GM12878 (cell line): ENCODE measurements at regions not wholly inside any gene's neighbourhood (a gene's known extent, or its start where the extent isn't known, plus 50 kb on each side); places are given as distances from the start of the nearest gene placed in this dataset.

Experiments
- ATAC-seq: fragments of 200-7000 bp; cut with Tn5 transposase; 3 replicates; pipeline ENCODE4 v1.9.1; 2020; ENCODE audit warnings: mild to moderate bottlenecking, moderate library complexity
- BruUV-seq: library from RNA; stranded (reverse); fragments of 400-500 nt; replicated peaks from 2 replicates; lab custom pipeline; 2021; lab: Mats Ljungman, UMichigan
- CTCF ChIA-PET: fragments of 300-600 bp; sonication (Branson Sonifier 250); formaldehyde crosslinking; extraction: SDS; loops from one replicate; lab custom pipeline; 2021; ENCODE audit warnings: inconsistent platforms; lab: Yijun Ruan, JAX
- POLR2A ChIA-PET: fragments of 350-600 bp; formaldehyde crosslinking; extraction: SDS; loops from one replicate; lab custom pipeline; 2021; ENCODE audit warnings: inconsistent platforms; lab: Charles Lee
- RAD21 ChIA-PET: fragments of 300-600 bp; sonication (Branson Sonifier 250); formaldehyde crosslinking; loops from one replicate; lab custom pipeline; 2023; ENCODE audit warnings: antibody characterized with exemption; ENCODE audit not compliant: unreplicated experiment; lab: Charles Lee
- SMC1A ChIA-PET: fragments of 300-600 bp; sonication (Branson Sonifier 250); formaldehyde crosslinking; loops from one replicate; lab custom pipeline; 2023; ENCODE audit not compliant: unreplicated experiment, uncharacterized antibody; lab: Charles Lee
- DNase-seq: peaks from one replicate; pipeline ENCODE4 v3.0.0-alpha.2; 2011; ENCODE audit warnings: low read depth, low spot score
- FAIRE-seq: peaks from 3 replicates; lab custom pipeline; 2011; peaks lifted over from hg19 to GRCh38; lab: Jason Lieb, UNC
- H2AFZ ChIP-seq: 2 replicates; pipeline ENCODE4 v1.6.0; 2011; ENCODE audit warnings: low read depth, low read length, control low read depth; ENCODE audit not compliant: control insufficient read depth
- H3K27ac ChIP-seq: 2 replicates; pipeline ENCODE4 v1.5.1; 2011; ENCODE audit warnings: control low read depth; ENCODE audit not compliant: control insufficient read depth, insufficient read depth
- H3K27me3 ChIP-seq, 2 experiments: replicated peaks in 1 of 2; 2 replicates each; pipeline versions ENCODE4 v1.6.0 to v1.6.1; 2011; ENCODE audit warnings: low read length in 1 of 2; ENCODE audit not compliant: control insufficient read depth in 2 of 2, insufficient read depth in 2 of 2
- H3K36me3 ChIP-seq, 2 experiments: 2 replicates each; pipeline ENCODE4 v1.5.1; 2011; ENCODE audit warnings: low read length in 1 of 2; ENCODE audit not compliant: control insufficient read depth in 2 of 2, insufficient read depth in 2 of 2
- H3K4me1 ChIP-seq: 2 replicates; pipeline ENCODE4 v1.6.1; 2011; ENCODE audit warnings: mild to moderate bottlenecking, low read length, moderate library complexity, mixed read lengths; ENCODE audit not compliant: control insufficient read depth, insufficient read depth
- H3K4me2 ChIP-seq: 2 replicates; pipeline ENCODE4 v1.6.0; 2011; ENCODE audit warnings: control low read depth; ENCODE audit not compliant: control insufficient read depth, insufficient read depth
- H3K4me3 ChIP-seq: fragments of 200-600 bp; sonication (generic); 2 replicates; pipeline ENCODE4 v1.5.1; 2016
- H3K79me2 ChIP-seq: 2 replicates; pipeline ENCODE4 v1.6.0; 2011; ENCODE audit warnings: low read length; ENCODE audit not compliant: control insufficient read depth, insufficient read depth
- H3K9ac ChIP-seq: 2 replicates; pipeline ENCODE4 v1.8.0; 2011; ENCODE audit warnings: low read length, control low read depth, mixed read lengths; ENCODE audit not compliant: control insufficient read depth, insufficient read depth
- H3K9me3 ChIP-seq: replicated peaks from 3 replicates; pipeline ENCODE4 v1.5.1; 2011; ENCODE audit warnings: mild to moderate bottlenecking, low read length; ENCODE audit not compliant: control insufficient read depth, insufficient read depth
- H4K20me1 ChIP-seq: 2 replicates; pipeline ENCODE4 v1.6.0; 2011; ENCODE audit not compliant: control insufficient read depth, insufficient read depth
- CEBPB ChIP-seq, 2 experiments: fragments of 150-350 bp in 1 of 2; IDR thresholded peaks; 2 replicates each; pipeline ENCODE4 v1.6.1; 2012 to 2014; ENCODE audit warnings: low read depth in 2 of 2, low read length in 2 of 2, borderline replicate concordance in 1 of 2, inconsistent platforms in 1 of 2
- CREB1 ChIP-seq: IDR thresholded peaks from 2 replicates; pipeline ENCODE4 v1.6.1; 2012; ENCODE audit warnings: low read depth, mild to moderate bottlenecking, inconsistent platforms
- IKZF2 ChIP-seq, 2 experiments: fragments of 450-650 bp; IDR thresholded peaks; 2 replicates each; pipeline ENCODE4 v1.6.1; 2017; ENCODE audit warnings: mild to moderate bottlenecking in 2 of 2, moderate library complexity in 2 of 2
- IRF4 ChIP-seq: IDR thresholded peaks from 2 replicates; pipeline ENCODE4 v1.6.1; 2011; ENCODE audit warnings: low read depth, low read length
- JUND ChIP-seq: IDR thresholded peaks from 2 replicates; pipeline ENCODE4 v1.6.1; 2012; ENCODE audit warnings: low read depth, mild to moderate bottlenecking, low read length, improper control_type of control experiment, moderate library complexity
- MEF2A ChIP-seq: IDR thresholded peaks from 2 replicates; pipeline ENCODE4 v1.6.1; 2011; ENCODE audit warnings: low read depth, mild to moderate bottlenecking, low read length, moderate library complexity; ENCODE audit not compliant: insufficient read depth
- MYC ChIP-seq: IDR thresholded peaks from 2 replicates; pipeline ENCODE4 v1.6.1; 2011; ENCODE audit warnings: mild to moderate bottlenecking, low read length, moderate library complexity, inconsistent platforms; ENCODE audit not compliant: insufficient read depth, insufficient replicate concordance, insufficient read length, severe bottlenecking
- NBN ChIP-seq: fragments of 450-650 bp; IDR thresholded peaks from 2 replicates; pipeline ENCODE4 v1.6.1; 2016
- NR2F1 ChIP-seq: fragments of 450-650 bp; conservative IDR thresholded peaks from 2 replicates; pipeline ENCODE4 v1.6.1; 2017; ENCODE audit warnings: mild to moderate bottlenecking
- PAX5 ChIP-seq: IDR thresholded peaks from 2 replicates; pipeline ENCODE4 v1.6.1; 2011; ENCODE audit warnings: low read depth, low read length, borderline replicate concordance
- SIN3A ChIP-seq: IDR thresholded peaks from 2 replicates; pipeline ENCODE4 v1.6.1; 2012; ENCODE audit warnings: low read depth, low read length, improper control_type of control experiment
- SRF ChIP-seq, 2 experiments: IDR thresholded peaks; 2 replicates each; pipeline ENCODE4 v1.6.1; 2011; ENCODE audit warnings: low read depth in 2 of 2, low read length in 2 of 2, mild to moderate bottlenecking in 1 of 2, moderate library complexity in 1 of 2
- STAT1 ChIP-seq: fragments of 450-650 bp; conservative IDR thresholded peaks from 2 replicates; pipeline ENCODE4 v1.6.1; 2014; ENCODE audit warnings: antibody characterized with exemption, mild to moderate bottlenecking
- TARDBP ChIP-seq: IDR thresholded peaks from 2 replicates; pipeline ENCODE4 v1.6.1; 2016; ENCODE audit warnings: borderline replicate concordance
- ZNF24 ChIP-seq: fragments of 450-650 bp; IDR thresholded peaks from 2 replicates; pipeline ENCODE4 v1.6.1; 2017; ENCODE audit warnings: antibody characterized with exemption, mild to moderate bottlenecking
- WGBS: methylation state at CpG from one replicate; pipeline ENCODE4 v1.1.6; 2016; ENCODE audit warnings: low lambda C conversion rate; ENCODE audit not compliant: insufficient replicate concordance, insufficient coverage; ENCODE audit errors: missing lambda C conversion rate; 5-methylcytosine and 5-hydroxymethylcytosine counted together
- in situ Hi-C: fragments of 300-500 bp; cut with MboI; formaldehyde crosslinking; loops from 9 replicates; pipeline ENCODE4 v1.14.3; 2018; ENCODE audit warnings: mixed read lengths
- intact Hi-C: fragments of 100-400 bp; cut with micrococcal nuclease; formaldehyde crosslinking; loops from one replicate; pipeline ENCODE4 v1.14.2; 2022; ENCODE audit not compliant: unreplicated experiment
- TF ChIP-seq, protein P1 (sequence below): IDR thresholded peaks from 2 replicates; pipeline ENCODE4 v1.6.1; 2012; ENCODE audit warnings: low read length, inconsistent platforms
- TF ChIP-seq, protein P2 (sequence below): IDR thresholded peaks from 2 replicates; pipeline ENCODE4 v1.6.1; 2012; ENCODE audit warnings: low read depth, low read length, improper control_type of control experiment
- TF ChIP-seq, protein P3 (sequence below): fragments of 450-650 bp; IDR thresholded peaks from 2 replicates; pipeline ENCODE4 v1.6.1; 2017; ENCODE audit warnings: mild to moderate bottlenecking

DNA sequence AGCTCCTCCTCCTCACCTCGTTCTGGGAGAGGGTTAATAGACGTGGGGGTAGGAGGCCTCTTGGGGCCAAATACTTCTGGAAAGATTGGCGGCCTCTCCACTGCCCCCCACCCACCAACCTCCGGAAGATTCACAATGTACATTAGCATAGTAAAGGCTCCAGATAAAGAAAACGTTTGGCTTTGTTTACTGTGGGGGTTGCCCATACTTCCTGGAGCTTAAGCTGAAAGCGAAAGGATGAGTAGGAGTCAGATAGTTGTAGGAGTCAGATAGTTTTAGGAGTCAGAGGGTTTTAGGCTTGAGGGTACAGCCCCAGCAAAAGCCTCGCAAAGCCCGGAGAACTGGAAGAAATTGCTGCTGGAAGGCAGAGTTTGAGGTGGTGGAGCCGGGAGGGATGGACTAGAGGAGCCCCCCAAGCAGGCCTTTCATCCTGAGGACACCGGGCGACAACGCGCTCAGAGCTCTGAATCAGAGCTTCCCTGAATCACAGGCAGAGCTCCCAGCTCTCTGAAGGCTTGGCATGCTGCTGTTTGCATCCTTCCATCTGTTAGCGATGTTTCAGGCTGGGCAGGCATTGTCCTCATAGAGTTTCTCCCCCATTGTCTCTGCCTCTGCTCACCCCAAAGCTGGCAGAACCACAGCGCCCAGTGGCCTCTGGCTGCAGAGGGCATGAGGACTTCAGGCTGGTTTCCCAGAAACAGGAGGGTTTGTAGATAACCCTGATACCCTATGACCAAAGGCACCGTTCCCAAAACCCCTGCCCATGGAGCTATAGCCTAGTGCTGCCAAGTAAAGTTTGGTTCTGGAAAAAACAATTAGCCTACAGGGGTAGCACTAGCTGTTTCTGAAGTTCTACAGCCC is 280.7 kb downstream of the BCOR start (continued):
- TF ChIP-seq CEBPB (IDR thresholded peaks at IDR 0.05; ENCODE audit: borderline replicate concordance in 1 of 2, low read depth in 2 of 2, low read length in 2 of 2) (no peak), TARDBP (no peak), MYC (no peak), IRF4 (no peak)
- TF ChIP-seq, protein P1, sequence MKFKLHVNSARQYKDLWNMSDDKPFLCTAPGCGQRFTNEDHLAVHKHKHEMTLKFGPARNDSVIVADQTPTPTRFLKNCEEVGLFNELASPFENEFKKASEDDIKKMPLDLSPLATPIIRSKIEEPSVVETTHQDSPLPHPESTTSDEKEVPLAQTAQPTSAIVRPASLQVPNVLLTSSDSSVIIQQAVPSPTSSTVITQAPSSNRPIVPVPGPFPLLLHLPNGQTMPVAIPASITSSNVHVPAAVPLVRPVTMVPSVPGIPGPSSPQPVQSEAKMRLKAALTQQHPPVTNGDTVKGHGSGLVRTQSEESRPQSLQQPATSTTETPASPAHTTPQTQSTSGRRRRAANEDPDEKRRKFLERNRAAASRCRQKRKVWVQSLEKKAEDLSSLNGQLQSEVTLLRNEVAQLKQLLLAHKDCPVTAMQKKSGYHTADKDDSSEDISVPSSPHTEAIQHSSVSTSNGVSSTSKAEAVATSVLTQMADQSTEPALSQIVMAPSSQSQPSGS, result no peak
- TF ChIP-seq, all 136 proteins: peak for 0

DNA sequence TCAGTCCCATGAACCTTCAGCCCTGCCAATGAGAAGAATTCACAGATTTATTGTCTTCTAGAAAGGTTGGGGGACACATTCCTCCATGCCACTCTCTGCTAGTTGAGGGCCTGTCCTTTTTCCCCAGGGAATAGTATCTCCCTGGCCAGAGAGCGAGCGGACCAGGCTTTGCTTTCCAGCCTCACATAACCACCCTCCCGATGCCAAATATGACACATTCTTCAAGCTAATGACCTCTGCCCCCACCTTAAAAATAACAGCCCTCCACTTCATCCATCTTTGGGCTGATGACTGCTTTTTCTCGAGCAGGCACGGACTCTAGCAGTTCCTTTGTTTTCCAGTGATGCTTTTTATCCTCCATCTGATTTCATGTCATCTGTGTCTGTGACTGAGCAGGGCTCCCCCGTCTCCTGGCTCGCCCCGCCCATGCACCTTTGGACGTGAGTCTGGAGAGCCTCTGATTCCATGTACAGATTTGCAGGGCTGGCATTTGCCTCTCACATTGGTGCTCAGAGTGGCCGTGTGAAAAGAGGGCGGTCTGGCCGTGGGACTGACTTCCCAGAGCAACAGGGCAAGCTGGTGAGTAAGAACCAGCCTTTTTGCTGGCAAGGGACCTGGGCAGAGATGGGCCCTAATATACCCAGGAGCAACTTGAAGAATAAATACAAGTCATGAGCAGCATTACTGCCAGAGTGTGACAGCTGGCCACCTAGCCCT is 279.8 kb downstream of the BCOR start:
- intact Hi-C loops (loop anchor here (10.0 kb wide), 2 partner anchors 197 to 647 kb away; no protein-coding TSS in a partner anchor), in situ Hi-C loops (no loop called here)
- Histone ChIP-seq H3K9me3 (no peaks in the 10 kb centered on the region; the same call in 2 of the 3 replicates), H3K4me2 (no peak overlapping the region), H3K27ac (no peak overlapping the region), H3K79me2 (no peaks in the 10 kb centered on the region), H2AFZ (no peak overlapping the region), H3K4me1 (peaks cover 18% of the 10 kb centered on the region), H3K27me3 (no peaks in the 10 kb centered on the region), H3K4me3 (no peak overlapping the region), H3K9ac (no peak overlapping the region), H4K20me1 (no peaks in the 10 kb centered on the region), H3K36me3 (no peaks in the 10 kb centered on the region)
- TF ChIP-seq NBN, result no peak
- no peak for TF ChIP-seq NR2F1
- TF ChIP-seq SRF (IDR thresholded peaks at IDR 0.05; ENCODE audit: low read depth in 2 of 2, low read length in 2 of 2), result no peak
- no peak for TF ChIP-seq CREB1
- no peak for TF ChIP-seq IRF4
- no peak for TF ChIP-seq PAX5
- TF ChIP-seq SIN3A, result no peak
- no peak for TF ChIP-seq JUND
- TF ChIP-seq, protein P2, sequence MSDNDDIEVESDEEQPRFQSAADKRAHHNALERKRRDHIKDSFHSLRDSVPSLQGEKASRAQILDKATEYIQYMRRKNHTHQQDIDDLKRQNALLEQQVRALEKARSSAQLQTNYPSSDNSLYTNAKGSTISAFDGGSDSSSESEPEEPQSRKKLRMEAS, result no peak
- TF ChIP-seq STAT1, result no peak
- TF ChIP-seq MEF2A, result no peak
- TF ChIP-seq, protein P3, sequence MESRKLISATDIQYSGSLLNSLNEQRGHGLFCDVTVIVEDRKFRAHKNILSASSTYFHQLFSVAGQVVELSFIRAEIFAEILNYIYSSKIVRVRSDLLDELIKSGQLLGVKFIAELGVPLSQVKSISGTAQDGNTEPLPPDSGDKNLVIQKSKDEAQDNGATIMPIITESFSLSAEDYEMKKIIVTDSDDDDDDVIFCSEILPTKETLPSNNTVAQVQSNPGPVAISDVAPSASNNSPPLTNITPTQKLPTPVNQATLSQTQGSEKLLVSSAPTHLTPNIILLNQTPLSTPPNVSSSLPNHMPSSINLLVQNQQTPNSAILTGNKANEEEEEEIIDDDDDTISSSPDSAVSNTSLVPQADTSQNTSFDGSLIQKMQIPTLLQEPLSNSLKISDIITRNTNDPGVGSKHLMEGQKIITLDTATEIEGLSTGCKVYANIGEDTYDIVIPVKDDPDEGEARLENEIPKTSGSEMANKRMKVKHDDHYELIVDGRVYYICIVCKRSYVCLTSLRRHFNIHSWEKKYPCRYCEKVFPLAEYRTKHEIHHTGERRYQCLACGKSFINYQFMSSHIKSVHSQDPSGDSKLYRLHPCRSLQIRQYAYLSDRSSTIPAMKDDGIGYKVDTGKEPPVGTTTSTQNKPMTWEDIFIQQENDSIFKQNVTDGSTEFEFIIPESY, result no peak
- TF ChIP-seq ZNF24, result no peak
- no peak for TF ChIP-seq IKZF2 (IDR thresholded peaks at IDR 0.05)
- 56% methylated on average over 12 of the region's 12 CpGs for WGBS
- FAIRE-seq (no peak), DNase-seq (no peak), ATAC-seq (no peak)
- BruUV-seq, result no TSS peak
- ChIA-PET CTCF (interaction anchor here (5.3 kb wide), 1 partner anchor 36 kb away, joined by 33 read pairs; no protein-coding TSS in a partner anchor), SMC1A (interaction anchor here (1.6 to 2.2 kb wide), 2 partner anchors 10 to 36 kb away, joined by 7 to 8 read pairs; no protein-coding TSS in a partner anchor), POLR2A (interaction anchor here (0.9 to 1.2 kb wide), 3 partner anchors 9 to 38 kb away, joined by 3 to 4 read pairs (median 3); no protein-coding TSS in a partner anchor), RAD21 (interaction anchor here (0.8 to 4.4 kb wide), 4 partner anchors 33 to 279 kb away, joined by 3 to 17 read pairs (median 10); no protein-coding TSS in a partner anchor)
